Activated CD8-positive, alpha-beta T cell treated with anti-CD3 and anti-CD28 coated beads for 36 hours (primary cell): ENCODE measurements at regions not wholly inside any gene's neighbourhood (a gene's known extent, or its start where the extent isn't known, plus 50 kb on each side); places are given as distances from the start of the nearest gene placed in this dataset.
"Not testable (repeated sequence)": the region's sequence is repeated elsewhere in the genome, so short reads cannot be mapped to it uniquely, and the experiment has no call there.

Source experiments
- ATAC-seq: fragments of 200-7000 bp; cut with Tn5 transposase; one replicate; pipeline ENCODE4 v1.10.0; 2021; ENCODE audit warnings: mild to moderate bottlenecking, moderate library complexity
- CTCF ChIA-PET: fragments of 350-600 bp; sonication (Branson Sonifier 250); formaldehyde crosslinking; loops from one replicate; lab custom pipeline; 2021; ENCODE audit warnings: antibody characterized with exemption; lab: Charles Lee
- POLR2A ChIA-PET: fragments of 350-600 bp; sonication (Branson Sonifier 250); formaldehyde crosslinking; loops from one replicate; lab custom pipeline; 2021; ENCODE audit warnings: antibody characterized with exemption; lab: Charles Lee
- DNase-seq: peaks from one replicate; pipeline ENCODE4 v3.0.0-alpha.2; 2020
- H3K27ac Mint-ChIP-seq: one replicate; pipeline ENCODE4 v1.8.0; 2021; ENCODE audit warnings: mild to moderate bottlenecking, mixed read lengths
- H3K27me3 Mint-ChIP-seq: one replicate; pipeline ENCODE4 v1.8.0; 2021; ENCODE audit warnings: mixed read lengths
- H3K36me3 Mint-ChIP-seq: one replicate; pipeline ENCODE4 v1.8.0; 2021; ENCODE audit warnings: low read depth, mixed read lengths
- H3K4me1 Mint-ChIP-seq: one replicate; pipeline ENCODE4 v1.8.0; 2021; ENCODE audit warnings: low read depth, mixed read lengths
- H3K4me3 Mint-ChIP-seq: one replicate; pipeline ENCODE4 v1.8.0; 2021; ENCODE audit warnings: mild to moderate bottlenecking, moderate library complexity, mixed read lengths
- H3K9me3 Mint-ChIP-seq: one replicate; pipeline ENCODE4 v1.8.0; 2021; ENCODE audit warnings: mixed read lengths
- intact Hi-C: fragments of 100-400 bp; cut with micrococcal nuclease; formaldehyde crosslinking; loops from one replicate; pipeline ENCODE4 v1.10.0; 2022
- TF ChIP-seq, protein P1 (sequence below): fragments of 200-600 bp; IDR thresholded peaks from one replicate; pipeline ENCODE4 v1.8.0; 2022; ENCODE audit warnings: antibody characterized with exemption, mild to moderate bottlenecking

DNA sequence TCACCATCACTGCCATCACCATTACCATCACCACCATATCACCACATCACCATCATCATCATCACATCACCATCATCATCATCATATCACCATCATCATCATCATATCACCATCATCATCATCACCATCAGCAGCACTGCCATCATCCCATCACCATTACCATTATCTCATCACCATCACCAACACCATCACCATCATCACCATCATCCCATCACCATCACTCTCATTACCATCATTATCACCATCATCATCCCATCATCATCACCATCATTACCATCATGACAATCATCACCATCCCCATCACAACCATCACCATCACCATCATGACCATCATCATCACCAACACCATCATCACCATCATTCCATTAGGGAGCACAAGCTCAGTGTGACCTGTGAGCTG is 318.0 kb downstream of the ADGRD1 start:
- ATAC-seq: no peak
- TF ChIP-seq, protein P1, sequence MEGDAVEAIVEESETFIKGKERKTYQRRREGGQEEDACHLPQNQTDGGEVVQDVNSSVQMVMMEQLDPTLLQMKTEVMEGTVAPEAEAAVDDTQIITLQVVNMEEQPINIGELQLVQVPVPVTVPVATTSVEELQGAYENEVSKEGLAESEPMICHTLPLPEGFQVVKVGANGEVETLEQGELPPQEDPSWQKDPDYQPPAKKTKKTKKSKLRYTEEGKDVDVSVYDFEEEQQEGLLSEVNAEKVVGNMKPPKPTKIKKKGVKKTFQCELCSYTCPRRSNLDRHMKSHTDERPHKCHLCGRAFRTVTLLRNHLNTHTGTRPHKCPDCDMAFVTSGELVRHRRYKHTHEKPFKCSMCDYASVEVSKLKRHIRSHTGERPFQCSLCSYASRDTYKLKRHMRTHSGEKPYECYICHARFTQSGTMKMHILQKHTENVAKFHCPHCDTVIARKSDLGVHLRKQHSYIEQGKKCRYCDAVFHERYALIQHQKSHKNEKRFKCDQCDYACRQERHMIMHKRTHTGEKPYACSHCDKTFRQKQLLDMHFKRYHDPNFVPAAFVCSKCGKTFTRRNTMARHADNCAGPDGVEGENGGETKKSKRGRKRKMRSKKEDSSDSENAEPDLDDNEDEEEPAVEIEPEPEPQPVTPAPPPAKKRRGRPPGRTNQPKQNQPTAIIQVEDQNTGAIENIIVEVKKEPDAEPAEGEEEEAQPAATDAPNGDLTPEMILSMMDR: no peak
- intact Hi-C loops: no loop called here
- no peaks in the 10 kb centered on the region for H3K4me1 Mint-ChIP-seq
- H3K36me3 Mint-ChIP-seq: no peaks in the 10 kb centered on the region
- DNase-seq: no peak
- ChIA-PET POLR2A (no interaction called here), CTCF (no interaction called here)
- H3K9me3 Mint-ChIP-seq: no peaks in the 10 kb centered on the region
- H3K4me3 Mint-ChIP-seq: no peak overlapping the region
- no peak overlapping the region for H3K27ac Mint-ChIP-seq
- no peaks in the 10 kb centered on the region for H3K27me3 Mint-ChIP-seq

DNA sequence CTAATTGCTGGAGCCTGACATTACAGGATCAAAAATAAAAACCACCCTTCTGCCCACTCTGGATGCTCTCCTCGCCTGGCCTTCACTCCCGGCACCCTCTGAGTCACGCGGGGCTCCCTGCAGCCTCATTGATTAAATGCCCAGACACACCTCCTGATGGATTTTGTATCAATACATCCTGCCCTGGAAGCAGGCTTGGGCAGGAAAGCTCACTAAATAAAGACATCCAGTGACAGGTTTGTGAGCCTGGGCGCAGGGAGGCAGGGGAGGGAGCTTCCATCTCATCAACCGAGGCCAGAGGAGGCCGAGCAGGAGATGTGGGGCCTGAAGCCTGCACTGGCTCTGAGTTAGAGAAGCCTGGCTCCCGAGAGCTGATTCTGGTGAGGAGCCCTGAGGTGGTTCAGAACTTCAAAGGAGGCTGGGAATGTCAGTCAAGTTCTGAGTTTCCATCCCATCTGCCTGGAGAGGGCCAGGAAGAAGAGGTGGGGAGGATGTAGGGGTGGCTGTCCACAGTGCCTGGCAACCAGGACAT is 318.6 kb downstream of the ADGRD1 start:
- H3K36me3 Mint-ChIP-seq, DNase-seq, CTCF ChIA-PET, H3K4me1 Mint-ChIP-seq, ATAC-seq, H3K27ac Mint-ChIP-seq, H3K27me3 Mint-ChIP-seq, intact Hi-C loops, H3K9me3 Mint-ChIP-seq, H3K4me3 Mint-ChIP-seq, POLR2A ChIA-PET: not testable (repeated sequence)

DNA sequence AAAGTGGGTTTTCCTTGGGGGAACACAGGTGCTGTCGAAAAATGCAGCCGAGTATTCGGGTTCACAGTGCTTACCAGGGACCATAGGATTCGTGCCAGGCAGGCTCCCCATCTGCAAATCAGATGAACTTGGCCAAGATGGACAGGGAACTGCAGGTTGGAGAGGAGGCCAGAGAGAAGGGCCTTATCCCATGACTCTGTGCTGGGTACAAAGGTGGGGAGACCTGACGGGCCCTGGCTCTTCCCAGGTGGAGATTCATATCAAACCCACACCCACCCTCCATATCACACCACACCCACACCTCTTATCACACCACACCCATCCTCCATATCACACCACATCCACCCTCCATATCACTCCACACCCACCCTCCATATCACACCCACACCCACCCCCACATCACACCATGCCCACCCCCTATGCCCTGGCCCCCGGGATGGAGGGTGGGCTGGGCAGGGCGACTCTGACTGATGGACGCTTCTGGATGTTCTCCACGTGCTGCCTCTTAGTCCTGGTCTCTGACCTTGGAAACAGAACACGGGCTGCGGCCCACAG is 319.7 kb downstream of the ADGRD1 start:
- Mint-ChIP-seq H3K4me1 (no peaks in the 10 kb centered on the region), H3K27me3 (no peaks in the 10 kb centered on the region), H3K9me3 (no peaks in the 10 kb centered on the region), H3K4me3 (no peak overlapping the region), H3K27ac (no peak overlapping the region), H3K36me3 (no peaks in the 10 kb centered on the region)
- TF ChIP-seq, protein P1: no peak
- ChIA-PET POLR2A (no interaction called here), CTCF (no interaction called here)
- no peak for DNase-seq
- no peak for ATAC-seq
- intact Hi-C loops: no loop called here

DNA sequence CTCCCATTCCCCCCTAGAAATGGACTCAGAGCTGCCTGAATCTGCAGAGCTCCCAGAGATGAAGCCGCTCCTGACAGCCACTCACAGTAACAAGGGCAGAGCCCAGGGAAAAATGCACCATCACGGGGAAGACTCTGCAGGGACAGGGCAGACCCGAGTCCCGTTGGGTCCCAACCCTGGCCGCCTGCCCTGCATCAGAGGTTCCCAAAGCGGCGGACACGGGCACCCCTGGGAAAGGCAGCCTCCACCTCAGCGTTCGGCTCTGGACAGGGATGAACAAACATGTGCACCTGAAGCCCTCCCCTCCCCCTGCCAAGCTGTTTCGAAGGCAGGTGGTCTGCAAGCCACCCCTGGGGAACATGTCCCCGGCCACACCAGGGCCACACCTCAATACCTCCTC is 320.4 kb downstream of the ADGRD1 start:
- no peaks in the 10 kb centered on the region for H3K36me3 Mint-ChIP-seq
- DNase-seq: no peak
- ChIA-PET CTCF (no interaction called here), POLR2A (no interaction called here)
- intact Hi-C loops: no loop called here
- H3K27me3 Mint-ChIP-seq: no peaks in the 10 kb centered on the region
- no peak for ATAC-seq
- H3K9me3 Mint-ChIP-seq: no peaks in the 10 kb centered on the region
- no peaks in the 10 kb centered on the region for H3K4me1 Mint-ChIP-seq
- H3K27ac Mint-ChIP-seq: no peak overlapping the region
- no peak overlapping the region for H3K4me3 Mint-ChIP-seq
- TF ChIP-seq, protein P1: no peak

DNA sequence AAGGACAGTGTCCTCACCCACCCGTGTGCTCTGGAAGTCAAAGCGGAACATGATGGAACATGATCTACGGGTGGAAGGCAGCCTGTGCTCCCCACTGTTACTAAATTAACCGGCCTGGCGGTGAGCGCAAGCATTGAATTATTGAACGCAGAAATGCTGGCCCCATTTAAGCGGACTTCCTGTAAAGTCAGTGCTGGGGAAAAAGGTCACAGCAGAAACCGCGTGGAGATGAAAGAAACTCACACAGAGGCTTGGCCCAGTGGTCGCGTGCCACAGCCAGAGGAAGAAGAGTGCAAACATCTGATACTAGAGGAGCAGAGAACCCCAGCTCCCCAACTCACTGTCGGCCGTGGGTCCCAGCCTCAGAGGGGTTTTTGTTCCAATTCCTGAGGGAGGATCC is 321.2 kb downstream of the ADGRD1 start:
- TF ChIP-seq, protein P1: no peak
- DNase-seq (no peak), ATAC-seq (no peak)
- Mint-ChIP-seq H3K27me3 (no peaks in the 10 kb centered on the region), H3K27ac (no peak overlapping the region), H3K4me3 (no peak overlapping the region), H3K36me3 (no peaks in the 10 kb centered on the region), H3K9me3 (no peaks in the 10 kb centered on the region), H3K4me1 (no peaks in the 10 kb centered on the region)
- POLR2A ChIA-PET: no interaction called here
- intact Hi-C loops: no loop called here
- CTCF ChIA-PET: no interaction called here

DNA sequence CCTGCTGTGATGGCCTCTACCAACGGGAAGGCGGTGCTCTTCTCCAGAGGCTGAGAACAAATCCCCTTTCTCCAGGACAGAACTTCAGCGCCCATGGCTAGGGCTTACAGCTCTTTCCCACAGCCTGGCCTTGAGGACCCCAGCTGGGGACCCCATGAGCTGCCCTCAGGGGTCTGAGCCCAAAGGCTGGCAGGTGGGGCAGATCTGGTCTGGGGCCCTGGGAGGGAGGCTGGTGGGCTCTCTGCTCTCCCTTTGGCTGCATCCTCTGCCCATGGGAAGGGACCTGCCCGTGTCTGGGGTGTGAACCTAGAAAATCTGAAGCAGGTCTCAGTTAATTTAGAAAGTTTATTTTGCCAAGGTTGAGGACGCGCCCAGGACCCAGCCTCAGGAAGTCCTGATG is 322.1 kb downstream of the ADGRD1 start:
- DNase-seq: no peak
- no peak for ATAC-seq
- intact Hi-C loops: no loop called here
- TF ChIP-seq, protein P1: no peak
- H3K9me3 Mint-ChIP-seq: no peaks in the 10 kb centered on the region
- ChIA-PET CTCF (no interaction called here), POLR2A (no interaction called here)
- no peak overlapping the region for H3K4me3 Mint-ChIP-seq
- no peaks in the 10 kb centered on the region for H3K36me3 Mint-ChIP-seq
- H3K27me3 Mint-ChIP-seq: no peaks in the 10 kb centered on the region
- H3K4me1 Mint-ChIP-seq: no peaks in the 10 kb centered on the region
- no peak overlapping the region for H3K27ac Mint-ChIP-seq
